Gastroesophageal sphincter (tissue), 3 donors: ENCODE measurements at regions not wholly inside any gene's neighbourhood (a gene's known extent, or its start where the extent isn't known, plus 50 kb on each side); places are given as distances from the start of the nearest gene placed in this dataset.
A peak's percentile ranks its signal among the peaks of the same experiment; 100 is the strongest.

ENCODE experiments used
- CTCF ChIP-seq, 4 experiments: fragments of 200-600 bp in 2 of 4; fragments of 450-650 bp in 2 of 4; sonication (generic) in 1 of 4; IDR thresholded peaks; one replicate each; pipeline ENCODE4 v1.5.1; 2017 to 2019; ENCODE audit warnings: antibody characterized with exemption in 4 of 4, mild to moderate bottlenecking in 2 of 4, moderate library complexity in 2 of 4
- POLR2A ChIP-seq, 2 donors: fragments of 450-650 bp; IDR thresholded peaks; one replicate each; pipeline ENCODE4 v1.6.1; 2017; ENCODE audit warnings: antibody characterized with exemption in 2 of 2, mild to moderate bottlenecking in 2 of 2, moderate library complexity in 1 of 2
- POLR2AphosphoS5 ChIP-seq: sonication (generic); formaldehyde crosslinking; IDR thresholded peaks from one replicate; pipeline ENCODE4 v1.6.1; 2017; ENCODE audit warnings: antibody characterized with exemption

DNA sequence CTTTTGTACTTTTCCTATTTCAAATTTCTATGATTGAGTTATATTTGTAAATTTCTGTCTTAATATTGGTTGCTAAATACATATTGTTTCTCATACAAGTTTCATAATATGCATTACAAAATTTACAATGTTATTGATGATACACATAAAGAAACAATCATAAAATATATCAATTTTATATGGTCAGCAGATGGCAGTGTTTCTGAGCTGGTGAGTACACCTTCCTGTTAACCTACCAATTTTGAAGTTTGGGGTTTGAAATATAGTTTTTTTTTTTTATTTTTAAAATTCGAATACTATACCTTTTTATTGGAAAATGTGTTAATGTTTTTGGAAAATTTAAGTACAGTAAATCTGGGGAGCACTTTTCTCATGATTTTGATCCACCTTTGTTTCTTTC lies 1953.1 kb upstream of the ADGRL3 start:
- TF ChIP-seq POLR2AphosphoS5 (no peak), CTCF (IDR thresholded peaks at IDR 0.05) (peak in 1 of 4 experiments; percentile 10), POLR2A (IDR thresholded peaks at IDR 0.05) (no peak)
